GM23248 (cell line): ENCODE measurements at regions not wholly inside any gene's neighbourhood (a gene's known extent, or its start where the extent isn't known, plus 50 kb on each side); places are given as distances from the start of the nearest gene placed in this dataset.

Experiments used
- DNase-seq: peaks from one replicate; pipeline ENCODE4 v3.0.0-alpha.2; 2015
- H2AFZ ChIP-seq: fragments of 200-600 bp; sonication (generic); 2 replicates; pipeline ENCODE4 v1.6.1; 2016; ENCODE audit warnings: antibody characterized with exemption
- H3F3A ChIP-seq: fragments of 200-600 bp; sonication (generic); 2 replicates; pipeline ENCODE4 v1.6.1; 2016; ENCODE audit warnings: mild to moderate bottlenecking, antibody characterized with exemption, mixed run types; ENCODE audit not compliant: insufficient read depth
- H3K27ac ChIP-seq: fragments of 200-600 bp; sonication (generic); 2 replicates; pipeline ENCODE4 v1.5.1; 2016; ENCODE audit warnings: mild to moderate bottlenecking
- H3K27me3 ChIP-seq: fragments of 200-600 bp; sonication (generic); replicated peaks from 2 replicates; pipeline ENCODE4 v1.6.1; 2016; ENCODE audit warnings: mild to moderate bottlenecking; ENCODE audit not compliant: insufficient read depth
- H3K36me3 ChIP-seq: fragments of 200-600 bp; sonication (generic); 2 replicates; pipeline ENCODE4 v1.6.1; 2016; ENCODE audit warnings: low read depth, mild to moderate bottlenecking
- H3K4me1 ChIP-seq: fragments of 200-600 bp; sonication (generic); 2 replicates; pipeline ENCODE4 v1.6.1; 2016; ENCODE audit warnings: mild to moderate bottlenecking; ENCODE audit not compliant: insufficient read depth
- H3K4me2 ChIP-seq: fragments of 200-600 bp; sonication (generic); one replicate; pipeline ENCODE4 v1.6.1; 2016; ENCODE audit warnings: mild to moderate bottlenecking; ENCODE audit not compliant: unreplicated experiment
- H3K4me3 ChIP-seq: fragments of 200-600 bp; sonication (generic); 2 replicates; pipeline ENCODE4 v1.5.1; 2016; ENCODE audit warnings: mild to moderate bottlenecking
- H3K79me2 ChIP-seq: fragments of 200-600 bp; sonication (generic); 2 replicates; pipeline ENCODE4 v1.6.1; 2016; ENCODE audit warnings: mild to moderate bottlenecking; ENCODE audit not compliant: insufficient read depth
- H3K9ac ChIP-seq: fragments of 200-600 bp; sonication (generic); 2 replicates; pipeline ENCODE4 v1.6.1; 2016; ENCODE audit warnings: mild to moderate bottlenecking
- H3K9me2 ChIP-seq: fragments of 200-600 bp; sonication (generic); 2 replicates; pipeline ENCODE4 v1.6.1; 2016; ENCODE audit warnings: mixed run types, mild to moderate bottlenecking, moderate library complexity; ENCODE audit not compliant: insufficient read depth
- H3K9me3 ChIP-seq: fragments of 200-600 bp; sonication (generic); one replicate; pipeline ENCODE4 v1.6.1; 2017; ENCODE audit warnings: low read depth
- H4K20me1 ChIP-seq: fragments of 200-600 bp; sonication (generic); 2 replicates; pipeline ENCODE4 v1.6.0; 2016; ENCODE audit not compliant: insufficient read depth
- EZH2 ChIP-seq: fragments of 200-600 bp; sonication (generic); IDR thresholded peaks from 2 replicates; pipeline ENCODE4 v1.6.1; 2018; ENCODE audit warnings: antibody characterized with exemption, mild to moderate bottlenecking; ENCODE audit not compliant: insufficient read depth, poor library complexity, severe bottlenecking
- EZH2phosphoT487 ChIP-seq: fragments of 200-600 bp; sonication (generic); IDR thresholded peaks from 2 replicates; pipeline ENCODE4 v1.6.1; 2018; ENCODE audit warnings: antibody characterized with exemption, moderate library complexity, mild to moderate bottlenecking, low read depth; ENCODE audit not compliant: insufficient read depth
- WGBS, 2 experiments: methylation state at CpG; one replicate each; pipeline ENCODE4 v1.1.6; 2015 to 2017; ENCODE audit warnings: low lambda C conversion rate in 2 of 2, low coverage in 1 of 2; ENCODE audit errors: missing lambda C conversion rate in 2 of 2; 5-methylcytosine and 5-hydroxymethylcytosine counted together
- in situ Hi-C: fragments of 300-500 bp; cut with MboI; formaldehyde crosslinking; loops from 2 replicates; pipeline ENCODE4 v1.15.0; 2020

DNA sequence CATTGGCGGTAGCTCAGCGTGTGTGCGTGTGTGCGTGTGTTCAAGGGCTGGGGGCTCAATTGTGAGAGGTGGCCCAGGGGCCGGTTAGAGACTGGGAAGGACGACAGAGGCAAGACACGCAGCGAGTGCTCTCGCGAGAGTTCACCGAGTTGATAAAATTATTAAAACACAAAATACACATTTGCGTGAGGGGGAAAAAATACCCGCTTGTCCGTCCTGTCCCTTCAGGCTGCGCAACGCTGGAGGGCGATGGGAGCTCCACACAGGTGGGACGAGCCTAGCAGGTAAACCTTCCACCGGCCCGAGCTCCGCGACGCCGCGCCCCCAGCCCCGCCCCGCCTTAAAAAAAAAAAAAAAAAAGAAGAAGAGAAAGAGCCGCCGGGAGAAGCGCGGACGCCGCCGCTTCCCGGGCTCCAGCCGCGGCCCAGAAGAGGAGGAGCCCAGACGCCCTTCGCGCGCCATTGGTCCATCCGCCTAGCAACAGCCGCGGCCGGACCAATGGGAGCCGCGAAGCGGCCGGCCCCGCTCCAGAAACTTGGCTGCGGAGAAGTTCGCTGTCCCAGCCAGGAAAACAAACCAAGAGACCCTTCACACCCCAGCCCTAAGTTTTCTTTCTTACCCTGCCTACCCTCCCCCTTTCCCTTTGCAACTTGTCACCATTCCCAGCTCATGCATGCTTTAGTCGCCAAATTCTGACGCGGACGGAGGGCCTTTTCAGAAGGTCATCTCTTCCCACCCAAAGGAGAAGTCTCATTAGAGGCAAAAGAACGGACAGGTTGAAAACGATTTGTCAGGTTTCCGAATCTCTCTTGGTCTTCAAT, 169.9 kb upstream of the MAF start:
- Histone ChIP-seq H3K9me3 (no peaks in the 10 kb centered on the region), H3K79me2 (no peaks in the 10 kb centered on the region), H3K36me3 (no peaks in the 10 kb centered on the region), H3F3A (no peaks in the 10 kb centered on the region), H3K9me2 (no peaks in the 10 kb centered on the region), H3K27me3 (0 out of 2 replicates have a peak, but pooled peaks cover 1% of the 10 kb centered on the region), H2AFZ (peak overlapping the region; percentile 93), H3K27ac (no peak overlapping the region), H3K4me3 (peak overlapping the region; percentile 76), H3K4me2 (peak overlapping the region; percentile 86), H4K20me1 (no peaks in the 10 kb centered on the region), H3K9ac (peak overlapping the region; percentile 63), H3K4me1 (no peaks in the 10 kb centered on the region)
- no peak for TF ChIP-seq EZH2phosphoT487
- TF ChIP-seq EZH2 = no peak
- DNase-seq = peak; percentile 95
- WGBS, 2 experiments = 1 to 2% methylated on average over 43 to 56 of the region's 59 CpGs
- in situ Hi-C loops = no loop called here

DNA sequence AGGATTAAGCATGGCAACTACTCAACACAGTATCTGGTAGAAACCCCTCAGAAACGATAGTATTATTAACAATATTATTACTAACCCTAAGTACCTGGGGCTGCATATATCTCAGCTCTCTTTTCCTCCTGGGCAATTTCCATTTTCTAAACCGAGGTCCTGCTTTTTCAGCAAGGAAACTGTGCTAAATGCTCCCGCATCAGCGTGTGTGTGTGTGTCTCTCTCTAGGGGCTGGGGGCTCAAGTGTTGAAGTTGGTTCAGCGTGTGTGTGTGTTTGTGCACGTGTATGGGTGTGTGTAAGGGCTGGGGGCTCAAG, 169.3 kb upstream of the MAF start:
- H3K4me1 ChIP-seq = no peaks in the 10 kb centered on the region
- H3K27me3 ChIP-seq = no peaks in the 10 kb centered on the region
- 4 to 10% methylated on average over 2 to 6 of the region's 6 CpGs for WGBS, 2 experiments
- H3K4me2 ChIP-seq = peak overlapping the region; percentile 86
- peak overlapping the region; percentile 76 for H3K4me3 ChIP-seq
- H3K9ac ChIP-seq = peak overlapping the region; percentile 63
- H3K9me2 ChIP-seq = no peaks in the 10 kb centered on the region
- no peaks in the 10 kb centered on the region for H4K20me1 ChIP-seq
- H3K27ac ChIP-seq = no peak overlapping the region
- H3K9me3 ChIP-seq = no peaks in the 10 kb centered on the region
- TF ChIP-seq EZH2phosphoT487 = no peak
- TF ChIP-seq EZH2 = no peak
- peak overlapping the region; percentile 93 for H2AFZ ChIP-seq
- in situ Hi-C loops = no loop called here
- H3K79me2 ChIP-seq = no peaks in the 10 kb centered on the region
- no peak for DNase-seq
- no peaks in the 10 kb centered on the region for H3F3A ChIP-seq
- no peaks in the 10 kb centered on the region for H3K36me3 ChIP-seq

DNA sequence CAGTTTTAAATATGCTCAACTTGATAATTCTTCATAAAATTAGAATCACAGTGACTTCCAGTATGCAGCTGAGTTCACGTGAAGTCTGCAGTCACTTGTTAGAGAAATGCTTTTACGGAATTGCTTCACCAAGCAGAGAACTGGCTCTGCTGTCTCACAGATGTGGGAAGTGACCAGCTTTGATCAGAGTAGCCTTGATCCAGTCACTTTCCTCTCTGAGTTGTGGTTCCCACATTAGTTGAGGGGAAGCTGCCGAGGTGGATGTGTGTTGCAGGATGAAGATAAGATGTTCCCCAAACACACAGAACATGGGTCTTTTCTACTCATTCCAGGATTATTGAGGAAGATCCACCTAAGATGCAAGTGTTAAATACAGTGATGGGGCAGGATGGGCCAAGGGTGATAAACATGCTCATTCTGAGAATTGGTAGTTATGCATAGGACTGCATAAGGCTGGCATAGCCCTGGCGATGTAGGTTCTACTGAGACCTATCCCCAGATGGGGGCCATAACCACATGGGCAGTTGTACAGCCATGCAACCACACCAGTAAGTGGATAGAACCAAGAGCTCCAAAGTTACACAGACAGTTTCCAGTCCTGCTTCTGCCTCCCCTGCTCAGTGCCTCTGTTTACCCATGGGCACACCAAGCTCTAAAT, 168.9 kb upstream of the MAF start:
- no peaks in the 10 kb centered on the region for H4K20me1 ChIP-seq
- no peak for DNase-seq
- H3K27me3 ChIP-seq = no peaks in the 10 kb centered on the region
- H3F3A ChIP-seq = no peaks in the 10 kb centered on the region
- no peaks in the 10 kb centered on the region for H3K79me2 ChIP-seq
- H2AFZ ChIP-seq = no peak overlapping the region; the same call in 1 of the 2 replicates
- TF ChIP-seq EZH2phosphoT487 (no peak), EZH2 (no peak)
- H3K4me3 ChIP-seq = no peak overlapping the region
- H3K27ac ChIP-seq = no peak overlapping the region
- no peaks in the 10 kb centered on the region for H3K4me1 ChIP-seq
- H3K36me3 ChIP-seq = no peaks in the 10 kb centered on the region
- H3K9me2 ChIP-seq = no peaks in the 10 kb centered on the region
- H3K9me3 ChIP-seq = no peaks in the 10 kb centered on the region
- in situ Hi-C loops = no loop called here
- 68 to 74% methylated on average over 4 of the region's 4 CpGs for WGBS, 2 experiments
- no peak overlapping the region for H3K9ac ChIP-seq
- H3K4me2 ChIP-seq = no peak overlapping the region

DNA sequence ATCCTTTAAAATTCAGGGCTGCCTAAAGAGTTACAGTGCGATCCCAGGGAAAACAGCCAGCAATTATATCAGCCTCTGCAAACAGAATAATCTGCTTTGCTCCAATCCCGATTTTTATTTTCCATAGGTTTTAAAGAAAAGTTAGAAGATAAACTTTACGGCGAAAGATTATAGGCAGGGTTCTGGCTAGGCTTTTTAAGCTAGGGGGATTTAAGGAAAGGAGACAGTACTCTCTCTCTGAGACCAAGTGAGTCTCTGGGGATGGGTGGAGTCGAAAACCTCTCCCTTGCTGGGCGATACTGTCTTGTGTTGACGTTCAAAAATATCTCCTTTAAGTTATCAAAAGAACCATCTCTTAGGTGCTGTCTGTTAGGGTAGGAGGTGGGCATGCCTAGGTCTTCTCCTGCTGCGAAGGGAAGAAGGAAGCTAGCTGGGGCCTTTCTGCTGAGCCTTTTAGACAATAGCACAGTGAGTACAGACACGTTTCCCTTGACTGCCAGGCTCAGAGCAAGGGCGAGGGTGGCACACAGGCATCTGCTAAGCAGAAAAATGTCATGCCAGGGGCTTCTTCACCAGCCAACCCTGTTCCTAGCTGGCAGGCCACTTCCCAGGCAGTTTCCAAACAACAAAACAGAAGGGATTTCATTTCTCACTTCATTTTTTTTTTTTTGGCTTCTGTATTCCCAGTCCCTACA, 167.9 kb upstream of the MAF start:
- H2AFZ ChIP-seq = peak overlapping the region; percentile 77
- no peak overlapping the region for H3K27ac ChIP-seq
- TF ChIP-seq EZH2phosphoT487 (no peak), EZH2 (no peak)
- no peaks in the 10 kb centered on the region for H3K79me2 ChIP-seq
- no peaks in the 10 kb centered on the region for H3K4me1 ChIP-seq
- no peaks in the 10 kb centered on the region for H3K27me3 ChIP-seq
- H3K9me2 ChIP-seq = no peaks in the 10 kb centered on the region
- in situ Hi-C loops = no loop called here
- H3K4me3 ChIP-seq = peak overlapping the region; percentile 55
- peak overlapping the region; percentile 48 for H3K9ac ChIP-seq
- 9 to 14% methylated on average over 10 of the region's 10 CpGs for WGBS, 2 experiments
- no peaks in the 10 kb centered on the region for H4K20me1 ChIP-seq
- H3K36me3 ChIP-seq = no peaks in the 10 kb centered on the region
- H3F3A ChIP-seq = no peaks in the 10 kb centered on the region
- peak overlapping the region; percentile 80 for H3K4me2 ChIP-seq
- DNase-seq = peak; percentile 2
- H3K9me3 ChIP-seq = no peaks in the 10 kb centered on the region
